T-helper 1 cell treated with Interleukin-12 subunit alpha and Interleukin-12 subunit beta and Interleukin-4 antibody, amounts not matched to agents 30 ng/mL and 1 ng/mL, for 36 hours (primary cell): ENCODE measurements at regions not wholly inside any gene's neighbourhood (a gene's known extent, or its start where the extent isn't known, plus 50 kb on each side); places are given as distances from the start of the nearest gene placed in this dataset.

Experiments used
- intact Hi-C: fragments of 100-400 bp; cut with micrococcal nuclease; formaldehyde crosslinking; loops from one replicate; pipeline ENCODE4 v1.15.1; 2024

GRCh38 chr9:23934291-23934906 lies 108.4 kb upstream of the ELAVL2 start:
- intact Hi-C loops: no loop called here

- intact Hi-C loops: no loop called here
These were observed 107.3 kb upstream of the ELAVL2 start for GRCh38 chr9:23933348-23933747.

GRCh38 chr9:23926368-23926767 lies 100.3 kb upstream of the ELAVL2 start:
- intact Hi-C loops: no loop called here

GRCh38 chr9:23914431-23915003 lies 88.5 kb upstream of the ELAVL2 start:
- intact Hi-C loops: no loop called here

- intact Hi-C loops: no loop called here
These were observed 81.3 kb upstream of the ELAVL2 start for GRCh38 chr9:23907343-23907742.

- intact Hi-C loops: no loop called here
These were observed 61.7 kb upstream of the ELAVL2 start for GRCh38 chr9:23887781-23888180.
